ENCODE measurements at regions not wholly inside any gene's neighbourhood (a gene's known extent, or its start where the extent isn't known, plus 50 kb on each side); places are given as distances from the start of the nearest gene placed in this dataset.
"Not testable (repeated sequence)": the region's sequence is repeated elsewhere in the genome, so short reads cannot be mapped to it uniquely, and the experiment has no call there.

GRCh38 chr3:145490088-145491048, 670.6 kb downstream of the PLOD2 start:
- no peak for DNase-seq

- DNase-seq = no peak
Observed at GRCh38 chr3:145492456-145492855, 668.5 kb downstream of the PLOD2 start.

- DNase-seq = not testable (repeated sequence)
Observed at GRCh38 chr3:145517416-145517815, 643.6 kb downstream of the PLOD2 start.

- DNase-seq = no peak
Observed at GRCh38 chr3:145518639-145519038, 642.3 kb downstream of the PLOD2 start.

GRCh38 chr3:145519398-145520047, 641.5 kb downstream of the PLOD2 start:
- no peak for DNase-seq

- no peak for DNase-seq
Observed at GRCh38 chr3:145522179-145522578, 638.8 kb downstream of the PLOD2 start.

GRCh38 chr3:145522893-145523651, 637.9 kb downstream of the PLOD2 start:
- DNase-seq = no peak

GRCh38 chr3:145531548-145531947, 629.4 kb downstream of the PLOD2 start:
- DNase-seq = no peak

GRCh38 chr3:145533696-145534095, 627.3 kb downstream of the PLOD2 start:
- no peak for DNase-seq

GRCh38 chr3:145536461-145536860, 624.5 kb downstream of the PLOD2 start:
- DNase-seq = no peak

GRCh38 chr3:145550522-145550921, 610.5 kb downstream of the PLOD2 start:
- DNase-seq = no peak

- no peak for DNase-seq
Observed at GRCh38 chr3:145557405-145557804, 603.6 kb downstream of the PLOD2 start.

- no peak for DNase-seq
Observed at GRCh38 chr3:145578471-145578870, 582.5 kb downstream of the PLOD2 start.

- DNase-seq = no peak
Observed at GRCh38 chr3:145581694-145582093, 579.3 kb downstream of the PLOD2 start.

- DNase-seq = no peak
Observed at GRCh38 chr3:145604851-145605250, 556.1 kb downstream of the PLOD2 start.

- no peak for DNase-seq
Observed at GRCh38 chr3:145620002-145620401, 541.0 kb downstream of the PLOD2 start.

GRCh38 chr3:145620486-145620885, 540.5 kb downstream of the PLOD2 start:
- no peak for DNase-seq

- DNase-seq = no peak
Observed at GRCh38 chr3:145623349-145623748, 537.6 kb downstream of the PLOD2 start.

GRCh38 chr3:145628211-145628610, 532.8 kb downstream of the PLOD2 start:
- no peak for DNase-seq

- DNase-seq = no peak
Observed at GRCh38 chr3:145637105-145637504, 523.9 kb downstream of the PLOD2 start.

GRCh38 chr3:145639003-145639606, 521.9 kb downstream of the PLOD2 start:
- no peak for DNase-seq

- DNase-seq = no peak
Observed at GRCh38 chr3:145639875-145640274, 521.1 kb downstream of the PLOD2 start.

- DNase-seq = no peak
Observed at GRCh38 chr3:145648396-145648795, 512.6 kb downstream of the PLOD2 start.
